ENCODE measurements at regions not wholly inside any gene's neighbourhood (a gene's known extent, or its start where the extent isn't known, plus 50 kb on each side); places are given as distances from the start of the nearest gene placed in this dataset.

GRCh38 chr7:130958846-130959245, 224.8 kb upstream of the KLF14 start:
- Histone ChIP-seq H3K36me3 (no peaks in the 10 kb centered on the region), H3K27ac (peak overlapping the region in 2 of 4 donors; percentile 1 to 71), H3K4me1 (peaks cover 0 to 43% (median 13%) of the 10 kb centered on the region in 4 donors), H3K9me3 (no peaks in the 10 kb centered on the region), H3K27me3 (no peaks in the 10 kb centered on the region), H3K4me3 (no peak overlapping the region)
- TF ChIP-seq POLR2A (IDR thresholded peaks at IDR 0.05) (no peak), CTCF (IDR thresholded peaks at IDR 0.05) (no peak)
- DNase-seq = no peak

- Histone ChIP-seq H3K27ac (peak overlapping the region; percentile 8 to 75 (median 56)), H3K4me1 (peaks cover 0 to 43% (median 13%) of the 10 kb centered on the region in 4 donors), H3K36me3 (no peaks in the 10 kb centered on the region), H3K4me3 (no peak overlapping the region), H3K27me3 (no peaks in the 10 kb centered on the region), H3K9me3 (no peaks in the 10 kb centered on the region)
- no peak for DNase-seq
- no peak for TF ChIP-seq POLR2A (IDR thresholded peaks at IDR 0.05)
- TF ChIP-seq CTCF (IDR thresholded peaks at IDR 0.05) = peak in 4 of 6 experiments; percentile 20 to 43 (median 28)
These were observed 225.8 kb upstream of the KLF14 start for GRCh38 chr7:130959743-130960207.

- peaks cover 0 to 40% (median 13%) of the 10 kb centered on the region in 4 donors for H3K4me1 ChIP-seq
- H3K4me3 ChIP-seq = peak overlapping the region in 2 of 4 donors; percentile 22 to 23
These were observed 226.4 kb upstream of the KLF14 start for GRCh38 chr7:130960208-130960988.

GRCh38 chr7:130961128-130961601, 227.2 kb upstream of the KLF14 start:
- Histone ChIP-seq H3K27me3 (no peaks in the 10 kb centered on the region), H3K27ac (peak overlapping the region; percentile 31 to 75 (median 56)), H3K4me1 (peaks cover 0 to 35% (median 13%) of the 10 kb centered on the region in 4 donors), H3K36me3 (peaks cover 0 to under 1% (median 0%) of the 10 kb centered on the region in 3 donors), H3K9me3 (no peaks in the 10 kb centered on the region), H3K4me3 (peak overlapping the region in 2 of 4 donors; percentile 22 to 23)
- TF ChIP-seq POLR2A (IDR thresholded peaks at IDR 0.05) (no peak), CTCF (IDR thresholded peaks at IDR 0.05) (no peak)
- DNase-seq = peak in 2 of 3 donors; percentile 50 to 61

More at GRCh38 chr7:130960208-130960988, 226.4 kb upstream of the KLF14 start:
- no peaks in the 10 kb centered on the region for H3K27me3 ChIP-seq
- H3K36me3 ChIP-seq = no peaks in the 10 kb centered on the region
- H3K9me3 ChIP-seq = no peaks in the 10 kb centered on the region
- DNase-seq = peak in 1 of 3 donors; percentile 56
- TF ChIP-seq CTCF (IDR thresholded peaks at IDR 0.05) (no peak), POLR2A (IDR thresholded peaks at IDR 0.05) (no peak)
- peak overlapping the region; percentile 18 to 75 (median 56) for H3K27ac ChIP-seq

- peaks cover 0 to 10% (median 0%) of the 10 kb centered on the region in 3 donors for H3K36me3 ChIP-seq
- H3K27me3 ChIP-seq = no peaks in the 10 kb centered on the region
- TF ChIP-seq POLR2A (IDR thresholded peaks at IDR 0.05) (no peak), CTCF (IDR thresholded peaks at IDR 0.05) (no peak)
- peak overlapping the region in 1 of 4 donors; percentile 75 for H3K27ac ChIP-seq
- no peak for DNase-seq
- H3K9me3 ChIP-seq = no peaks in the 10 kb centered on the region
- no peak overlapping the region for H3K4me3 ChIP-seq
- peaks cover 0 to 26% (median 12%) of the 10 kb centered on the region in 4 donors for H3K4me1 ChIP-seq
These were observed 228.1 kb upstream of the KLF14 start for GRCh38 chr7:130962109-130962508.

Measured in Peyer's patch (tissue), 4 donors.